HG02642 (cell line): ENCODE measurements at regions not wholly inside any gene's neighbourhood (a gene's known extent, or its start where the extent isn't known, plus 50 kb on each side); places are given as distances from the start of the nearest gene placed in this dataset.
A peak's percentile ranks its signal among the peaks of the same experiment; 100 is the strongest.

Experiments
- ATAC-seq: cut with Tn5 transposase; IDR thresholded peaks from one replicate; pipeline ENCODE4 v1.9.1; 2021; ENCODE audit warnings: mild to moderate bottlenecking; ENCODE audit not compliant: unreplicated experiment, poor library complexity

GRCh38 chr4:74878323-74878722, 54.6 kb upstream of the PARM1 start:
- no peak for ATAC-seq

- ATAC-seq = no peak
Observed at GRCh38 chr4:74875451-74875850, 57.5 kb upstream of the PARM1 start.

GRCh38 chr4:74874753-74875367, 58.1 kb upstream of the PARM1 start:
- ATAC-seq = peak; percentile 53

- peak; percentile 97 for ATAC-seq
Observed at GRCh38 chr4:74873545-74874301, 59.2 kb upstream of the PARM1 start.

GRCh38 chr4:74858921-74859562, 64.7 kb upstream of the BTC start:
- ATAC-seq = no peak

- no peak for ATAC-seq
Observed at GRCh38 chr4:74855879-74856278, 61.6 kb upstream of the BTC start.

GRCh38 chr4:74848774-74849173, 54.5 kb upstream of the BTC start:
- ATAC-seq = no peak

GRCh38 chr4:74845834-74846233, 51.5 kb upstream of the BTC start:
- no peak for ATAC-seq
